ENCODE measurements at regions not wholly inside any gene's neighbourhood (a gene's known extent, or its start where the extent isn't known, plus 50 kb on each side); places are given as distances from the start of the nearest gene placed in this dataset.
A peak's percentile ranks its signal among the peaks of the same experiment; 100 is the strongest.

GRCh38 chr1:30338765-30339164 lies 384.6 kb downstream of the MATN1 start:
- H3K27ac Mint-ChIP-seq = no peak overlapping the region

DNA sequence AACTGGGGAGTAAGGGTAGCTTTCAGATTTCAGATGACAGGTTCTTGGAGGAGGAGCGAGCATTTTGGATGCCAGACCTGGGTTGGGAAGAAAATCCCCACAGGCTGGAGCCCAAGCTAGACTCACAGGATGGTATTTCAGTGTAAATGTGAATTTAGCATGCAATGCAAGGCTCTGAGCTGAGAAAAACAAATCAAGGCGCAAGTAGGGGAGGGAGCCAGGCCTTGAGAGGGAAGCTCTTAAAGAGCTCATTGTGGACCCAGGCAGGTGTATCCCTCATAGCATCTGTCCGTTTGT lies 386.1 kb downstream of the MATN1 start:
- no peaks in the 10 kb centered on the region for H3K9me3 Mint-ChIP-seq
- no peak overlapping the region for H3K27ac Mint-ChIP-seq
- ATAC-seq (no peak), DNase-seq (ENCODE audit: low spot score in 2 of 2) (no peak)
- H3K36me3 Mint-ChIP-seq = no peaks in the 10 kb centered on the region
- H3K4me1 Mint-ChIP-seq = no peaks in the 10 kb centered on the region
- no peak overlapping the region for H3K4me3 Mint-ChIP-seq

More at GRCh38 chr1:30338765-30339164, 384.6 kb downstream of the MATN1 start:
- DNase-seq (ENCODE audit: low spot score in 2 of 2) (no peak), ATAC-seq (no peak)
- no peaks in the 10 kb centered on the region for H3K4me1 Mint-ChIP-seq
- no peaks in the 10 kb centered on the region for H3K36me3 Mint-ChIP-seq
- H3K9me3 Mint-ChIP-seq = no peaks in the 10 kb centered on the region
- H3K4me3 Mint-ChIP-seq = no peak overlapping the region

GRCh38 chr1:30336550-30337323 lies 386.6 kb downstream of the MATN1 start:
- Mint-ChIP-seq H3K4me1 (no peaks in the 10 kb centered on the region), H3K4me3 (no peak overlapping the region), H3K9me3 (no peaks in the 10 kb centered on the region), H3K27ac (no peak overlapping the region), H3K36me3 (no peaks in the 10 kb centered on the region)
- DNase-seq (ENCODE audit: low spot score in 2 of 2) = no peak
- no peak for ATAC-seq

DNA sequence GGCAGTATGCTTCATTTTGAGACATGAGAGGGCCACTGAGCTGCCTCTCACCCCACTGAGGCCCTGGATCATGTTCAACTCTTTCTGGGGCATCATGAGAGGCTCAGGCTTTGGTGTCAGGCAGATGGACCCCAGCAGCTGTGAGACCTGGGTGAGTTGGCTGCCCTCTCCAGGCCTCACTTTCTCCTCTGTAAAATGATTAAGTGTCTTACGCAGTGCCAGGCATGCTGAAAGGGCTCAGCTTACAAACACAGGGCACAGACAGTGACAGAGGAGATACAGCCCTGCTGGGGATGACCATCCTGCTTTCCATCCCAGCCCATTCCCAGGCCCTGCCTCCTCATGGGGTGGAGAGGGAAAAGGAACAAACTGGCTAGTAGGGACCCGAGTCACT lies 387.4 kb downstream of the MATN1 start:
- ATAC-seq = no peak
- no peaks in the 10 kb centered on the region for H3K4me1 Mint-ChIP-seq
- DNase-seq (ENCODE audit: low spot score in 2 of 2) = no peak

DNA sequence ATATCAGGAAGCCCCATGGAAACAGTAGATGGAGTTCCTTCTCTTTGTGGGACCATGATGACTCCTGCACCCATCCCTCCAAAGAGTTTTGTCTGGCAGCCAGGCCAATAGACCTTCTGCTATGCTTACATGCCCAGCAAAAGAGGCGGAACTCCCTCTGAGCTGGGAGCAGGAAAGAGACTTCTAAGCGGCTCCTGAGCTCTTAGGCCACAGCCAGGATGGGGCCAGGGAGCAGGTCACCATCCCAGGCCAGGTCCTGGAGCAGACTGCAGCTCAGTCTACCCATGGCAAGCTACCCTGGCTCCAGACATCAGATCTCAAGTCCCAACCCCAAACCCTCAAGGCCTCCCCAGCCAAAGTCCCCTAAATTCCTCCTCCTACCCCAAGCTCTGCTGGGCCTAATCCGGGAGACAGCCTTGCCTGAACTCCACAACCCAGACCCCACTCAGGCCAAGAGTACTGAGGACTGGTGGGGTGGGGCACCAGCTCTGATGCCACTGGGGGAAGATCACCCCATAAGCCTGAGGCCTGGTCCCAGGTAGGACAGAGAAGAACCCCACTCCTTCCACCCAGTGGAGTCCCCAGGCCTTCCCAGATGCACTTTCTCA lies 387.9 kb downstream of the MATN1 start:
- no peaks in the 10 kb centered on the region for H3K9me3 Mint-ChIP-seq
- H3K36me3 Mint-ChIP-seq = no peaks in the 10 kb centered on the region
- H3K4me1 Mint-ChIP-seq = no peaks in the 10 kb centered on the region
- no peak overlapping the region for H3K4me3 Mint-ChIP-seq
- H3K27ac Mint-ChIP-seq = no peak overlapping the region
- ATAC-seq (no peak), DNase-seq (ENCODE audit: low spot score in 2 of 2) (no peak)

More for the DNA sequence above, 387.4 kb downstream of the MATN1 start:
- Mint-ChIP-seq H3K4me3 (no peak overlapping the region), H3K27ac (no peak overlapping the region), H3K36me3 (no peaks in the 10 kb centered on the region), H3K9me3 (no peaks in the 10 kb centered on the region)

DNA sequence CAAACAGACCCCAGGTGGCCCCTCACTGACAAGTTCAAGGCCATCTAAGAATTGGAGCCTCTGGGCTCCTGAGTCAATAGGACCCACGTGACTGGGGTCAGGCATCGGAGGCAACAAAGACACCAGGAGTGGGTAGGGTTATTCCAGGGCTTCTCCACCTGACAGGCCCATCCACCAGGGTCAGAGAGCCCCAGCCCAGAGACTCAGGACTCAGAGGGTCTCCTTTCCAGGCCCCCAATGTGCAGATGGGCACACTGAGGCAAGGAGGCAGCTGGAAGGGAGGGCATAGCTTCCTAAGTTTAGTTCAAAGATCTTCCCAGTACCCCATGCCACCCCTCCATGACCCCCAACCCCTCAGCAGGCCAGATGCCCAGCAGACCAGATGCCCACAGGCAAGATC lies 388.6 kb downstream of the MATN1 start:
- Mint-ChIP-seq H3K9me3 (no peaks in the 10 kb centered on the region), H3K4me3 (no peak overlapping the region), H3K27ac (no peak overlapping the region), H3K4me1 (no peaks in the 10 kb centered on the region), H3K36me3 (no peaks in the 10 kb centered on the region)
- DNase-seq (ENCODE audit: low spot score in 2 of 2) = no peak
- no peak for ATAC-seq

DNA sequence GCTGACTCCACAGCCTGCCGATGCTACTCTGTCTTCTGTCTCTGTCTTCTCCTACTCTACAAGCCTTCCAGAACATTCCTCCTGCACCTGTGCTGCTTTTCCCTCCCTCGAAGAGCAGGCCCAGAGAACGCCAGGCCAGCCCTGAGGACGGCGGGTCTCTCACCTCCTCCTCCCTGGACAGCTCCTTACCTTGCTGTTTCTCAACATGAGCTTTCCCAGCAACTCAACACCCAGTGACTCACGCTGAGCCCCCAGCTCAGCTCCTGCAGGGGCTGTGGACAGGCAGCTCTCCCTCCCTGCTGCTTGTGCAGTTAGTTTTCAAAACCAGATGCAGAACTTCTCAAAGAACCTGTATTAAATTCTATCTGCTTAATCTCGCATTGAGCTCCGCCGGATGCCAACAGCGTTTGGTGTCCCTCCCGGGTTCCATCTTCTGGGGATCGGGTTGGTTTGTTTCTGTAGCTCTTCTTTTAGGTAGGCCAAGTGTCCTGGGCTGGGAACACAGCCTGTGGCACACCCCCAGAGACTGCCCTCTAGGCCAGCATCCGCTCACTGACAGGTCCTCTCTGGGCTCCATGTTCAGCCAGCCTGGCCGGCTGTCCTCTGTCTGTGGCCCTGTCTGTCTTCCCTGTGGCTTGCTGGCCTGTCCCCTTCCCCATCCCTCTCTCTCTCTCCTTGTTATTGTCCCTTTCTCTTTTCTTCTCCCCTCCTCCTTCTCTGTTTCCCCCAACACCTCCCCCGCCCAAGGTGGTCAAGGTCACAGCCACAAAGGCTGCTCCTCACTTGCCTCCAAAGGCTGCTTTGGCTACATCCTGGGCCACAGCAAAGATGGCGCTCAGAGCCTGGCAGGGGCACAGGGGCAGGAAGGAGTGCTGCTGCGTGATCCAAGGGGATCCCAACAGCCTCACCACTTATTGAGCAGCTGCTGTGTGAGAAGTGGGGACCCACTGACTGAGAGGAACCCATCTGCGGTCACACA lies 391.0 kb downstream of the MATN1 start:
- Mint-ChIP-seq H3K9me3 (no peaks in the 10 kb centered on the region), H3K4me3 (no peak overlapping the region), H3K4me1 (no peaks in the 10 kb centered on the region), H3K36me3 (no peaks in the 10 kb centered on the region), H3K27ac (no peak overlapping the region)
- ATAC-seq (no peak), DNase-seq (ENCODE audit: low spot score in 2 of 2) (peak in 1 of 2 donors; percentile 37)

DNA sequence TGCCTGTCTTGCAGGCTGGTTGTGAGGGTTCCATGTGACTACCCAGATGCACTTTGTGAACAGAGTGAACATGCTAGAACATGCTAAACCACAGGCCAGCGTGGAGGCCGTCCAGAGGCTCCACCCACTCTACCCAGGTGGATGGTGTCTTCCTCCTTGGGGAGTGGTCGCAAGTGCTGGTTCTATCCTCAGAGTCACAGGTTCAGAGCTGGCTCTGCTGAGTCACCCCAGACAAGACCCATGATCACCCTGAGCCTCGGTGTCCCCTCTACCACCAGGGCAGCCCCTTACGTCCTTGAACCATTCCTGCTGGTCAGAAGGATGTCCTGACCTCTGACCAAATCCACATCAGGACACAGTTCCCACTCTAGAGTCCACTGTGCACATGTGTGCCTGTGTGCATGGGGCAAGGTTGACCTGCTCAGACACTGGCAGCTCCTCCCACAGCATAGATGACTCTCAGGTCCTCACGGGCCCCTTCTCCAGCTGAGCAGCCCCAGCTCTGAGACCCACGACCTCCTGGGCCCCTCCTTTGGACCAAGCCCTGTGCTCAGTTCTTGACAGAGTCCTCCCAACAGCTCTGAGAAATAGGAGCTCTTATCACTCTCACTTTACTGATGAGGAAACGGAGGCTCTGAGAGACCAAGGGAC lies 391.8 kb downstream of the MATN1 start:
- Mint-ChIP-seq H3K9me3 (no peaks in the 10 kb centered on the region), H3K27ac (no peak overlapping the region), H3K4me3 (no peak overlapping the region), H3K4me1 (no peaks in the 10 kb centered on the region), H3K36me3 (no peaks in the 10 kb centered on the region)
- ATAC-seq (no peak), DNase-seq (ENCODE audit: low spot score in 2 of 2) (no peak)

- no peaks in the 10 kb centered on the region for H3K9me3 Mint-ChIP-seq
- peak in 1 of 2 donors; percentile 17 for DNase-seq (ENCODE audit: low spot score in 2 of 2)
- ATAC-seq = no peak
- H3K27ac Mint-ChIP-seq = no peak overlapping the region
- no peaks in the 10 kb centered on the region for H3K36me3 Mint-ChIP-seq
- no peaks in the 10 kb centered on the region for H3K4me1 Mint-ChIP-seq
- no peak overlapping the region for H3K4me3 Mint-ChIP-seq
Measured at GRCh38 chr1:30330644-30331043, 392.7 kb downstream of the MATN1 start.

DNA sequence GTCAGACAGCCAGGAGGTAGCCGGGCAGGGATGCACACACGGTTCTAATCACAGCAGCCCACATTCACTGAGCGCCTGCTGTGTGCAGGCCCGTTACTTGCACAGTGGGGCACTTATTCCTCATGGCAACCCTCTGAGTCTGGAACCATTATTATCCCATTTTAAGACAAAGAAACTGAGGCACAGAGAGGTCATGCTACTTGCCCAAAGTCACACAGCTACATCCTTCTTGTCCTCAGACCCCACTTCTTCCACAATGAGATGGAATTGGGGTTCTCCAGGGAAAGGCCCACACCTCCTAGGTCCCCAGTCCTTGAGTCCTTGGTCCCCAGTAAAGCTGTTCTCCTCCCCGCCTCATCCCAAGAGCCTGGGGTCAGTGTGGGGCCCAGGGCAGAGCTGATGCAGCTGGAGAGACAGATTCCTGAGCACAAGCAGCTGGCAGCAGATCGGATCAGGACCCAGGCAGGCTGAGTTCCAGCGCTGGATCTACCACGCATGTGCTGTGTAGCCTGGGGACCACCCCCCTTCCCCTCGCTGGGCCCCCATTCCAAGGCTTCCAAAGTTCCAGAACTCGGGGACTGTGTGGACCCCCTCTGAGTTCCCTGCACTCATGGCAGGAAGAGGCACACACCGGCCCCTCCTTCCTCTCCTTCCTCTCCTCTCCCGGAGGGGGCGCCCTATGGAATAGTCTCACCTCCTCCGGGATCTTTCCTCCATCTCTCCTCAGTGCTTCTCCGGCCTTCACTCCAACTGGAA lies 393.4 kb downstream of the MATN1 start:
- Mint-ChIP-seq H3K9me3 (no peaks in the 10 kb centered on the region), H3K4me1 (no peaks in the 10 kb centered on the region), H3K36me3 (no peaks in the 10 kb centered on the region), H3K4me3 (no peak overlapping the region), H3K27ac (no peak overlapping the region)
- DNase-seq (ENCODE audit: low spot score in 2 of 2) (peak in 1 of 2 donors; percentile 18), ATAC-seq (no peak)

DNA sequence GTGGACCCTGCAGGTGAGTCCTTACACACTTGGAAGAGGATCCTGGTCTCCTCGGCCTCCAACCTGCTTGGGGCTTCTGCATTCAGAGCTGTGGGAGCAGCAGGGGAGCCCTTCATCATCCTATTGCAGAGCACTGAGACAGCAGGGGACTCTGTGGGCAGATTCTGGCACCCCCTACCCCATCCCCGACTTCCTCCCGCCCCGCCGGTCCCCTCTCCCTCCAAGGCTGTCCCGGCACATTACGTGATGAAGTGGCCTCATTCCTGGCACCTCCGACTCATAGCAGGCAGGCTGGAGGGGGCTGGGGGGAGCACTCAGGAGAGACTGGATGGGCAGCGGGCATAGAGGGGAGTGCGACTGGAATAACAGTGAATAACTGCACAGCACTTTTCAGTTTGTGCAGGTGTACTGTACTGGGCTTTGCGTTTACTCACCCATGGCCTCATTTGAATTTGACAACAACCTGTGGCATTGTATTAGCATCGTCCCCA lies 394.1 kb downstream of the MATN1 start:
- Mint-ChIP-seq H3K9me3 (no peaks in the 10 kb centered on the region), H3K4me3 (no peak overlapping the region), H3K27ac (no peak overlapping the region), H3K36me3 (no peaks in the 10 kb centered on the region), H3K4me1 (no peaks in the 10 kb centered on the region)
- ATAC-seq (no peak), DNase-seq (ENCODE audit: low spot score in 2 of 2) (peak in 1 of 2 donors; percentile 42)

DNA sequence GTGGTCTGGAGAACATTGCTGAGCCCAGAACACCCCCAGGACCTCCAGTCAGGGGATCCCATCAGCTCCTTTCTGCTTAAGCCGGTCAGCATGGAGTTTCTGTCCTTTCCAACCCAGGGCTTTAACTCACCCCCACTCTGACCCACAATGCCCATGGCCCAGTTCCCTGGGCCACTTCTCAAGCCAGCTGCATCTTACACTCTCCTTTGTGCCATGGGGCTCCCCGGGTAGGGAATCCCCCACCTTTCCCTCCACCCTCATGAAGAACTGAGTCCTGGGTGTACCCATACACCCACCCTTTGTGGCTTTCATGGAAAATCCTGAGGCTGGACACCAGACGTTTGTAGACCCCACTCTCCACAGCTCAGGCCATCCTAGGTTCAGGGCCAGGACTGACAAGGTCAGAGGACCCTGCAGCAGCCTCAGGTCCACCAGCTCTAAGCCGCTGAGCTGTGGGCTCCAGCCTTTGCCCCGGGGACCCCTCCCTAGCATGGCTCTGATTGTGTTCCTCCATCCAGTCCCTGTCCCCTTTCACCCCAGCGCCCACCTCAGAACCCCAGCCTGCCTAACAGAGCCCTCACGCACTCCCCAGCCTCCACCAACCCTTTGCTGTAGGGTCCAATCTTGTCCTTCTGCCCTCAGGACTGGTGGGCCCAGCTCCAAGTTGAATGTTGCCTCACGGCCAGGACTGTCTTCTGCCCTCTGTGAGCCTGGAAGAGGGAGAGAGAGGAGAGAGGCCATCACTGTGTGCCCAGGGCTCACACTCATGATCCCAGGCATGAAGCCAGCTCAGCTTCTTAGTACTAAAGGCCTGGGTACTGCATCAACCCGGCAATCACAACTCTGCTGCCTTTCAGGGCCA lies 394.8 kb downstream of the MATN1 start:
- Mint-ChIP-seq H3K4me1 (no peaks in the 10 kb centered on the region), H3K36me3 (no peaks in the 10 kb centered on the region), H3K4me3 (no peak overlapping the region), H3K9me3 (no peaks in the 10 kb centered on the region), H3K27ac (no peak overlapping the region)
- DNase-seq (ENCODE audit: low spot score in 2 of 2) (peak in 1 of 2 donors; percentile 28), ATAC-seq (no peak)

DNA sequence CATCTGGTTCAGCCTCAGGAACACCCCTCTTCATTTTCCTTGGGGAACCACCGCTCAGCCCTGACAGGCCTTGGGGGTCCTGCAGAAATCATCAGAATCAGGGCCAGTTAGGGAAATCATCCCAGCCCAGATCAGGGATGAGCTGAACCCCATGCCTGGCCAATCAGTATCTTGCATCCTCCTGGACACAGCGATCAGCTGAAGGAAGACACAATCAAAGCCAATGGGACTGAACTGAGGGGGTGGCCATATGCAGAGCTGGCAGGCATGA lies 395.4 kb downstream of the MATN1 start:
- Mint-ChIP-seq H3K27ac (no peak overlapping the region), H3K4me3 (no peak overlapping the region), H3K4me1 (no peaks in the 10 kb centered on the region), H3K36me3 (no peaks in the 10 kb centered on the region), H3K9me3 (no peaks in the 10 kb centered on the region)
- no peak for ATAC-seq
- DNase-seq (ENCODE audit: low spot score in 2 of 2) = peak in 1 of 2 donors; percentile 22
